Caco-2 (cell line): ENCODE measurements at regions not wholly inside any gene's neighbourhood (a gene's known extent, or its start where the extent isn't known, plus 50 kb on each side); places are given as distances from the start of the nearest gene placed in this dataset.

Experiments used
- BruUV-seq: library from RNA; stranded (reverse); fragments of 400-500 nt; replicated peaks from 2 replicates; lab custom pipeline; 2021; lab: Mats Ljungman, UMichigan
- CTCF ChIA-PET: fragments of 300-600 bp; sonication (Branson Sonifier 250); formaldehyde crosslinking; loops from one replicate; lab custom pipeline; 2022; ENCODE audit warnings: antibody characterized with exemption; lab: Charles Lee
- POLR2A ChIA-PET: fragments of 300-600 bp; sonication (Branson Sonifier 250); formaldehyde crosslinking; loops from one replicate; lab custom pipeline; 2022; ENCODE audit warnings: antibody characterized with exemption; lab: Charles Lee
- DNase-seq, 2 experiments: peaks; one replicate each; pipeline versions ENCODE4 v3.0.0 to v3.0.0-alpha.2; 2020 to 2022
- H3K27me3 ChIP-seq: replicated peaks from 2 replicates; pipeline ENCODE4 v1.6.0; 2011; ENCODE audit warnings: low read length; ENCODE audit not compliant: control insufficient read depth, insufficient read depth
- H3K36me3 ChIP-seq: 2 replicates; pipeline ENCODE4 v1.5.1; 2011; ENCODE audit warnings: low read length; ENCODE audit not compliant: control insufficient read depth, insufficient read depth
- H3K4me1 ChIP-seq: fragments of 250-450 bp; sonication (Bioruptor Pico); 2 replicates; pipeline ENCODE4 v1.5.1; 2020; ENCODE audit warnings: mild to moderate bottlenecking
- H3K4me3 ChIP-seq: 2 replicates; pipeline ENCODE4 v1.5.1; 2011; ENCODE audit warnings: low read depth, mild to moderate bottlenecking, control low read depth, low read length
- H3K9me3 ChIP-seq: fragments of 250-450 bp; sonication (Bioruptor Pico); 2 replicates; pipeline ENCODE4 v1.5.1; 2020; ENCODE audit warnings: mild to moderate bottlenecking, moderate library complexity
- H3K27ac Mint-ChIP-seq: one replicate; pipeline ENCODE4 v1.8.0; 2022; ENCODE audit warnings: mixed read lengths; ENCODE audit not compliant: unreplicated experiment
- H3K27me3 Mint-ChIP-seq: one replicate; pipeline ENCODE4 v1.8.0; 2022; ENCODE audit warnings: mixed read lengths; ENCODE audit not compliant: insufficient read depth, unreplicated experiment
- H3K36me3 Mint-ChIP-seq: one replicate; pipeline ENCODE4 v1.8.0; 2022; ENCODE audit warnings: mild to moderate bottlenecking, mixed read lengths; ENCODE audit not compliant: insufficient read depth, unreplicated experiment
- H3K4me1 Mint-ChIP-seq: one replicate; pipeline ENCODE4 v1.8.0; 2022; ENCODE audit warnings: low read depth, mixed read lengths; ENCODE audit not compliant: unreplicated experiment
- H3K4me3 Mint-ChIP-seq: one replicate; pipeline ENCODE4 v1.8.0; 2022; ENCODE audit warnings: mild to moderate bottlenecking, moderate library complexity, mixed read lengths; ENCODE audit not compliant: unreplicated experiment
- H3K9me3 Mint-ChIP-seq: one replicate; pipeline ENCODE4 v1.8.0; 2022; ENCODE audit warnings: mixed read lengths; ENCODE audit not compliant: unreplicated experiment
- CTCF ChIP-seq, 2 experiments: fragments of 200-600 bp in 1 of 2; IDR thresholded peaks; 1 replicate in 1 of 2; 2 replicates in 1 of 2; pipeline versions ENCODE4 v1.5.1 to v1.8.0; 2011 to 2022; ENCODE audit warnings: antibody characterized with exemption in 1 of 2, control low read depth in 1 of 2, inconsistent platforms in 1 of 2, low read depth in 1 of 2, low read length in 1 of 2, mild to moderate bottlenecking in 1 of 2, moderate library complexity in 1 of 2; ENCODE audit not compliant: insufficient read depth in 1 of 2, severe bottlenecking in 1 of 2, unreplicated experiment in 1 of 2
- intact Hi-C: fragments of 100-400 bp; cut with micrococcal nuclease; formaldehyde crosslinking; loops from one replicate; pipeline ENCODE4 v1.10.0; 2022; ENCODE audit not compliant: unreplicated experiment

GRCh38 chr10:30125496-30125895 lies 66.1 kb upstream of the JCAD start:
- Mint-ChIP-seq H3K4me1 (no peaks in the 10 kb centered on the region), H3K9me3 (no peaks in the 10 kb centered on the region), H3K4me3 (no peak overlapping the region), H3K36me3 (no peaks in the 10 kb centered on the region), H3K27me3 (no peaks in the 10 kb centered on the region), H3K27ac (no peak overlapping the region)
- POLR2A ChIA-PET: no interaction called here
- H3K4me1 ChIP-seq: no peaks in the 10 kb centered on the region
- CTCF ChIA-PET: no interaction called here
- no peak for DNase-seq
- no peaks in the 10 kb centered on the region for H3K9me3 ChIP-seq
- TF ChIP-seq CTCF (IDR thresholded peaks at IDR 0.05; ENCODE audit: insufficient read depth in 1 of 2, low read depth in 1 of 2, low read length in 1 of 2, severe bottlenecking in 1 of 2, unreplicated experiment in 1 of 2): no peak
- intact Hi-C loops: no loop called here
- no peak overlapping the region for H3K4me3 ChIP-seq
- no peaks in the 10 kb centered on the region for H3K27me3 ChIP-seq
- BruUV-seq: no TSS peak
- no peaks in the 10 kb centered on the region; the same call in 1 of the 2 replicates for H3K36me3 ChIP-seq

GRCh38 chr10:30124704-30125103 lies 65.3 kb upstream of the JCAD start:
- Histone ChIP-seq H3K36me3 (no peaks in the 10 kb centered on the region; the same call in 1 of the 2 replicates), H3K27me3 (no peaks in the 10 kb centered on the region), H3K4me1 (no peaks in the 10 kb centered on the region), H3K4me3 (no peak overlapping the region), H3K9me3 (no peaks in the 10 kb centered on the region)
- intact Hi-C loops: no loop called here
- no peaks in the 10 kb centered on the region for H3K4me1 Mint-ChIP-seq
- no peaks in the 10 kb centered on the region for H3K27me3 Mint-ChIP-seq
- H3K36me3 Mint-ChIP-seq: no peaks in the 10 kb centered on the region
- BruUV-seq: no TSS peak
- DNase-seq: no peak
- no peak overlapping the region for H3K27ac Mint-ChIP-seq
- CTCF ChIA-PET: no interaction called here
- H3K4me3 Mint-ChIP-seq: no peak overlapping the region
- no peak for TF ChIP-seq CTCF (IDR thresholded peaks at IDR 0.05; ENCODE audit: insufficient read depth in 1 of 2, low read depth in 1 of 2, low read length in 1 of 2, severe bottlenecking in 1 of 2, unreplicated experiment in 1 of 2)
- H3K9me3 Mint-ChIP-seq: no peaks in the 10 kb centered on the region
- POLR2A ChIA-PET: no interaction called here

GRCh38 chr10:30121401-30121800 lies 62.0 kb upstream of the JCAD start:
- Histone ChIP-seq H3K4me1 (no peaks in the 10 kb centered on the region), H3K9me3 (no peaks in the 10 kb centered on the region), H3K27me3 (no peaks in the 10 kb centered on the region), H3K36me3 (no peaks in the 10 kb centered on the region), H3K4me3 (no peak overlapping the region)
- ChIA-PET POLR2A (no interaction called here), CTCF (no interaction called here)
- intact Hi-C loops: no loop called here
- no peak overlapping the region for H3K27ac Mint-ChIP-seq
- no peaks in the 10 kb centered on the region for H3K4me1 Mint-ChIP-seq
- no peak for DNase-seq
- BruUV-seq: no TSS peak
- no peaks in the 10 kb centered on the region for H3K27me3 Mint-ChIP-seq
- H3K36me3 Mint-ChIP-seq: no peaks in the 10 kb centered on the region
- H3K4me3 Mint-ChIP-seq: no peak overlapping the region
- no peaks in the 10 kb centered on the region for H3K9me3 Mint-ChIP-seq
- no peak for TF ChIP-seq CTCF (IDR thresholded peaks at IDR 0.05; ENCODE audit: insufficient read depth in 1 of 2, low read depth in 1 of 2, low read length in 1 of 2, severe bottlenecking in 1 of 2, unreplicated experiment in 1 of 2)
